Mesenchymal stem cell (in vitro differentiated cells and primary cell): ENCODE measurements at regions not wholly inside any gene's neighbourhood (a gene's known extent, or its start where the extent isn't known, plus 50 kb on each side); places are given as distances from the start of the nearest gene placed in this dataset.

Experiments
- DNase-seq: peaks from one replicate; pipeline ENCODE4 v3.0.0-alpha.2; 2013
- H2AFZ ChIP-seq: one replicate; pipeline ENCODE4 v1.6.1; 2013; ENCODE audit warnings: low read depth, mild to moderate bottlenecking, control low read depth, inconsistent platforms, low read length, moderate library complexity
- H2AK5ac ChIP-seq: 2 replicates; pipeline ENCODE4 v1.6.1; 2013; ENCODE audit warnings: low read length, moderate library complexity, mild to moderate bottlenecking, inconsistent platforms; ENCODE audit not compliant: severe bottlenecking
- H2BK120ac ChIP-seq: one replicate; pipeline ENCODE4 v1.6.1; 2013; ENCODE audit warnings: low read depth, mild to moderate bottlenecking, inconsistent platforms, low read length, moderate library complexity
- H2BK12ac ChIP-seq, 2 experiments: one replicate each; pipeline ENCODE4 v1.6.1; 2013; ENCODE audit warnings: inconsistent platforms in 2 of 2, low read length in 2 of 2, mild to moderate bottlenecking in 2 of 2, moderate library complexity in 2 of 2, control low read depth in 1 of 2
- H2BK15ac ChIP-seq: one replicate; pipeline ENCODE4 v1.6.1; 2013; ENCODE audit warnings: mild to moderate bottlenecking, low read depth, inconsistent platforms; ENCODE audit not compliant: poor library complexity, severe bottlenecking
- H2BK5ac ChIP-seq: 2 replicates; pipeline ENCODE4 v1.6.1; 2013; ENCODE audit warnings: low read depth, mild to moderate bottlenecking, low read length, control low read depth, inconsistent platforms; ENCODE audit not compliant: poor library complexity, severe bottlenecking
- H3K14ac ChIP-seq, 2 experiments: one replicate each; pipeline ENCODE4 v1.6.1; 2013; ENCODE audit warnings: inconsistent platforms in 2 of 2, low read length in 2 of 2, control low read depth in 1 of 2, mild to moderate bottlenecking in 1 of 2, moderate library complexity in 1 of 2
- H3K18ac ChIP-seq, 2 experiments: one replicate each; pipeline ENCODE4 v1.6.1; 2013; ENCODE audit warnings: inconsistent platforms in 2 of 2, low read length in 2 of 2, control low read depth in 1 of 2, low read depth in 1 of 2, mild to moderate bottlenecking in 1 of 2
- H3K23ac ChIP-seq, 2 experiments: one replicate each; pipeline ENCODE4 v1.6.1; 2013; ENCODE audit warnings: inconsistent platforms in 2 of 2, low read length in 2 of 2, mild to moderate bottlenecking in 2 of 2, moderate library complexity in 2 of 2, control low read depth in 1 of 2
- H3K27ac ChIP-seq: 2 replicates; pipeline ENCODE4 v1.5.1; 2013; ENCODE audit warnings: mild to moderate bottlenecking, moderate library complexity, low read length, control low read depth, inconsistent platforms; ENCODE audit not compliant: poor library complexity, severe bottlenecking
- H3K27me3 ChIP-seq, 2 experiments: 2 replicates each; pipeline versions ENCODE4 v1.6.1 to v1.7.0; 2013; ENCODE audit warnings: low read length in 2 of 2, mild to moderate bottlenecking in 2 of 2, moderate library complexity in 2 of 2, control low read depth in 1 of 2, inconsistent platforms in 1 of 2; ENCODE audit not compliant: control insufficient read depth in 1 of 2, insufficient read depth in 1 of 2
- H3K36me3 ChIP-seq, 2 experiments: 2 replicates each; pipeline versions ENCODE4 v1.6.1 to v1.7.0; 2013; ENCODE audit warnings: low read length in 2 of 2, control low read depth in 1 of 2, inconsistent platforms in 1 of 2, low read depth in 1 of 2, mild to moderate bottlenecking in 1 of 2; ENCODE audit not compliant: insufficient read depth in 2 of 2, control insufficient read depth in 1 of 2
- H3K4ac ChIP-seq, 2 experiments: one replicate each; pipeline ENCODE4 v1.6.1; 2013; ENCODE audit warnings: inconsistent platforms in 2 of 2, low read length in 2 of 2, mild to moderate bottlenecking in 2 of 2, moderate library complexity in 2 of 2, control low read depth in 1 of 2, low read depth in 1 of 2
- H3K4me1 ChIP-seq: 2 replicates; pipeline ENCODE4 v1.6.1; 2013; ENCODE audit warnings: low read depth, low read length, control low read depth; ENCODE audit not compliant: control insufficient read depth, insufficient read depth
- H3K4me2 ChIP-seq: 2 replicates; pipeline ENCODE4 v1.6.1; 2013; ENCODE audit warnings: low read length, mild to moderate bottlenecking, inconsistent platforms; ENCODE audit not compliant: poor library complexity, severe bottlenecking
- H3K4me3 ChIP-seq, 2 experiments: 2 replicates each; pipeline versions ENCODE4 v1.5.1 to v1.7.0; 2013; ENCODE audit warnings: low read length in 2 of 2, mild to moderate bottlenecking in 2 of 2, control low read depth in 1 of 2, low read depth in 1 of 2; ENCODE audit not compliant: insufficient read depth in 1 of 2
- H3K79me1 ChIP-seq: replicated peaks from 2 replicates; pipeline ENCODE4 v1.6.1; 2013; ENCODE audit warnings: mild to moderate bottlenecking, control low read depth, low read length, inconsistent platforms; ENCODE audit not compliant: poor library complexity, severe bottlenecking
- H3K9ac ChIP-seq: 2 replicates; pipeline ENCODE4 v1.7.0; 2013; ENCODE audit warnings: mild to moderate bottlenecking, low read length, moderate library complexity
- H3K9me3 ChIP-seq: 2 replicates; pipeline ENCODE4 v1.7.0; 2013; ENCODE audit warnings: mild to moderate bottlenecking, low read length; ENCODE audit not compliant: control insufficient read depth
- H4K8ac ChIP-seq: one replicate; pipeline ENCODE4 v1.6.1; 2013; ENCODE audit warnings: inconsistent platforms, mild to moderate bottlenecking, low read length, moderate library complexity
- H4K91ac ChIP-seq: one replicate; pipeline ENCODE4 v1.6.1; 2013; ENCODE audit warnings: mild to moderate bottlenecking, low read length, inconsistent platforms
- WGBS: methylation state at CpG from one replicate; pipeline ENCODE4 v1.1.7; 2013; ENCODE audit warnings: mixed read lengths; 5-methylcytosine and 5-hydroxymethylcytosine counted together

DNA sequence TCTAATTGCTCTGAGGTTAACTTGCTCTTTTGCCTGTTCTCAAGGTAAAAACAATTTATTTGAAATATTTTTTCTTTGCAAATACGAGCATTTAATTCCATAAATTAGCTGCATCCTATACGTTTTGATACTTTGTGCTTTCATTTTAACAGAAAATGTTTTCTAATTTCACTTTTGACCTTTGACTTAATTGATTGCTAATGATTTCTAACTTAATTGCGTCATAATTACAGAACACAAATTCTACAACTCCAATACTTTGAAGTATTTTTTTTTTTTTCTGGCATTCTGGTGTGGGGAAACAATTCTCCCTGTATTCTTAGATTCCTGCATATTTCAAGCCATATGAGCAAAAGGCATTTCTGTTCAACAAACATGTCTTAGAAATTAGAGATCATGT, 134.0 kb downstream of the ISOC1 start:
- Histone ChIP-seq H4K8ac (no peak overlapping the region), H2BK12ac (no peak overlapping the region), H2AFZ (no peak overlapping the region), H3K36me3 (no peaks in the 10 kb centered on the region), H3K4me3 (no peak overlapping the region), H2BK120ac (no peak overlapping the region), H3K9me3 (no peaks in the 10 kb centered on the region), H3K14ac (no peak overlapping the region), H3K4me1 (no peaks in the 10 kb centered on the region), H3K27ac (no peak overlapping the region), H2BK5ac (no peak overlapping the region), H3K23ac (no peak overlapping the region), H3K18ac (no peak overlapping the region), H3K4ac (no peak overlapping the region), H3K79me1 (no peaks in the 10 kb centered on the region), H2AK5ac (no peak overlapping the region), H3K27me3 (no peaks in the 10 kb centered on the region), H3K9ac (no peak overlapping the region), H3K4me2 (no peak overlapping the region), H4K91ac (no peak overlapping the region), H2BK15ac (no peak overlapping the region)
- 100% methylated on average over 2 of the region's 3 CpGs for WGBS
- DNase-seq = no peak

- WGBS = 92% methylated on average over 2 of the region's 2 CpGs
- H3K4me2 ChIP-seq = no peak overlapping the region
- no peak overlapping the region for H4K91ac ChIP-seq
- H3K9ac ChIP-seq = no peak overlapping the region
- H2BK120ac ChIP-seq = no peak overlapping the region
- no peak overlapping the region for H2AFZ ChIP-seq
- H2AK5ac ChIP-seq = no peak overlapping the region
- H2BK5ac ChIP-seq = no peak overlapping the region
- H3K23ac ChIP-seq = no peak overlapping the region
- H3K9me3 ChIP-seq = no peaks in the 10 kb centered on the region
- H3K27me3 ChIP-seq = no peaks in the 10 kb centered on the region
- H3K4me1 ChIP-seq = no peaks in the 10 kb centered on the region
- H2BK12ac ChIP-seq = no peak overlapping the region
- no peak overlapping the region for H3K4me3 ChIP-seq
- no peaks in the 10 kb centered on the region for H3K36me3 ChIP-seq
- H3K14ac ChIP-seq = no peak overlapping the region
- no peak overlapping the region for H3K27ac ChIP-seq
- no peak for DNase-seq
- no peak overlapping the region for H4K8ac ChIP-seq
- H3K79me1 ChIP-seq = no peaks in the 10 kb centered on the region
- no peak overlapping the region for H3K4ac ChIP-seq
- no peak overlapping the region for H3K18ac ChIP-seq
- H2BK15ac ChIP-seq = no peak overlapping the region
Measured at GRCh38 chr5:129241755-129242154, 147.2 kb downstream of the ISOC1 start.

- Histone ChIP-seq H4K91ac (no peak overlapping the region), H2BK5ac (no peak overlapping the region), H3K9ac (no peak overlapping the region), H2AFZ (no peak overlapping the region), H3K4me1 (no peaks in the 10 kb centered on the region), H3K4ac (no peak overlapping the region), H4K8ac (no peak overlapping the region), H2BK12ac (no peak overlapping the region), H3K14ac (no peak overlapping the region), H3K4me2 (no peak overlapping the region), H3K27me3 (no peaks in the 10 kb centered on the region), H2AK5ac (no peak overlapping the region), H3K27ac (no peak overlapping the region), H3K23ac (no peak overlapping the region), H3K4me3 (no peak overlapping the region), H3K79me1 (no peaks in the 10 kb centered on the region), H3K9me3 (no peaks in the 10 kb centered on the region), H3K18ac (no peak overlapping the region), H2BK15ac (no peak overlapping the region), H3K36me3 (no peaks in the 10 kb centered on the region), H2BK120ac (no peak overlapping the region)
- peak; percentile 16 for DNase-seq
- no CpG with 5 or more reads among the region's 1 CpG for WGBS
Measured at GRCh38 chr5:129243039-129243438, 148.5 kb downstream of the ISOC1 start.

DNA sequence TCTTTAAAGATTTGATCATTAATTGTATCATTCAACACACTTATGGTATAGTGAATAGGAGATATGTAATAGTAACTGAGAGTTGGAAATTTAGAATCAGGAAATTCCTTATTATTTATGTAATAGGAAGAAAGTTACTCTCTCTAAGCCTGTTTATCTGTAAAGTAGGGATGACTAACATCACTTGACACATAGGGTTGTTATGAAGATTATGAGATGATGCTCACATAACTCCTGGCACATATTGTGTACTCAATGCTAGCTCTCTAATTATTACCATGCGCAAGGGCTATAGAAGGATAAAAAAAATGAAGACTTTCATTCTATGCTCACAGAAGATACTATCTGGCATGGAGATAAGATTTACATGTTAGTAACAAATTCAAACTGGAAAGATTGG, 149.9 kb downstream of the ISOC1 start:
- Histone ChIP-seq H4K91ac (no peak overlapping the region), H3K36me3 (no peaks in the 10 kb centered on the region), H2BK12ac (no peak overlapping the region), H2BK15ac (no peak overlapping the region), H2AK5ac (no peak overlapping the region), H3K27ac (no peak overlapping the region), H3K4me2 (no peak overlapping the region), H4K8ac (no peak overlapping the region), H3K4ac (no peak overlapping the region), H3K18ac (no peak overlapping the region), H3K9ac (no peak overlapping the region), H3K79me1 (no peaks in the 10 kb centered on the region), H3K9me3 (no peaks in the 10 kb centered on the region), H2BK5ac (no peak overlapping the region), H3K14ac (no peak overlapping the region), H3K4me3 (no peak overlapping the region), H2AFZ (no peak overlapping the region), H3K23ac (no peak overlapping the region), H3K4me1 (no peaks in the 10 kb centered on the region), H3K27me3 (no peaks in the 10 kb centered on the region), H2BK120ac (no peak overlapping the region)
- no CpG with 5 or more reads among the region's 1 CpG for WGBS
- peak; percentile 38 for DNase-seq
